Colonic mucosa (tissue), 4 donors: ENCODE measurements at regions not wholly inside any gene's neighbourhood (a gene's known extent, or its start where the extent isn't known, plus 50 kb on each side); places are given as distances from the start of the nearest gene placed in this dataset.

Experiments
- DNase-seq: peaks from one replicate; pipeline ENCODE4 v3.0.0-alpha.2; 2020
- H3K27ac ChIP-seq: fragments of 200-600 bp; one replicate; pipeline ENCODE4 v1.8.0; 2021
- H3K27me3 ChIP-seq: fragments of 200-600 bp; one replicate; pipeline ENCODE4 v1.8.0; 2021
- H3K36me3 ChIP-seq: fragments of 200-600 bp; one replicate; pipeline ENCODE4 v1.8.0; 2021
- H3K4me1 ChIP-seq: fragments of 200-600 bp; one replicate; pipeline ENCODE4 v1.8.0; 2021; ENCODE audit warnings: mild to moderate bottlenecking
- H3K4me3 ChIP-seq: fragments of 200-600 bp; one replicate; pipeline ENCODE4 v1.8.0; 2021
- H3K9ac ChIP-seq, 2 donors: one replicate each; pipeline ENCODE4 v1.7.0; 2013; ENCODE audit warnings: control low read depth in 2 of 2, low read depth in 2 of 2, low read length in 2 of 2
- H3K9me3 ChIP-seq: fragments of 200-600 bp; one replicate; pipeline ENCODE4 v1.8.0; 2021
- CTCF ChIP-seq: fragments of 200-600 bp; IDR thresholded peaks from one replicate; pipeline ENCODE4 v1.8.0; 2022; ENCODE audit warnings: antibody characterized with exemption, mild to moderate bottlenecking
- intact Hi-C: fragments of 100-400 bp; cut with DNase I; formaldehyde crosslinking; loops from one replicate; pipeline ENCODE4 v1.14.1; 2022
- donor health status: healthy.
- donor health status: DM: no; HTN: no; CAD: no.
- donor health status: DM: no; HTN: no; CAD: no.

DNA sequence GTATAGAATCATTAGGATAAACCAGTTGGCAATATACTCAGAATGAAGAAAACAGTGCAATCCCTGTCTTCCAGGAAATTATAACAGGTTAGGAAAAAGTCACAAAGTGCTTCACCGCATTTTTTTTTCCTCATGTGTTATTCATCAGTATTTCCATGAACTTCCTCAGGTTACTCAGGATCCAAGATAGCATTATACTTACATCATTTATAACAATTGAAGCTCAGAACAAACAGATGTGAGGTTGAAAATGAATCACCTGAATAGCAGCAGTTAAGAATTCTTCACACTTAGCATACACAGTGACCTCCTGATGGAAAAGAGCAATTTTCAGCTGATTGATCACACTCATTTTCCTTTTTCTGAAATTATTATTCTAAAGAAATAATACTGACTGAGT, 1040.7 kb upstream of the B3GALT2 start:
- no peak for TF ChIP-seq CTCF
- no peak overlapping the region for H3K4me3 ChIP-seq
- no peaks in the 10 kb centered on the region for H3K36me3 ChIP-seq
- no peak for DNase-seq
- no peaks in the 10 kb centered on the region for H3K9me3 ChIP-seq
- H3K27ac ChIP-seq: no peak overlapping the region
- H3K27me3 ChIP-seq: no peaks in the 10 kb centered on the region
- no peaks in the 10 kb centered on the region for H3K4me1 ChIP-seq
- intact Hi-C loops: no loop called here
- H3K9ac ChIP-seq: no peak overlapping the region

DNA sequence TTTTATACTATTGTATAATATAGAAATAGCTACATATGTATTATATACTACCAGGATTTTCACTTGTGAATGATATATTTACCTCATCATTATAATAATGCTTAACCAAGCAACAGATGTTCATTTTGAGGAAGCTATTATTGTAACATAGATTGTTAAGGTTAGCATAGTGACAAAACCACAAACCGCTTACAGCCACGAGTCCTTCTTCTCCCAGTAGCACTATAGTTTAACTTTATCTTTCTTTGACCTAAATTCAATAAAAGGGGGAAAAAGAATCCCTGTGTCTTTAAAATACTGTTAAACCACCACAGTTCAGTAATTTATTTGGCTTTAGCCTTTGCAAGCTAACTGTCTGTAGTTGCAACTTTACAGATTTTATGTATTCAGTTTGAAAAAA, 1039.4 kb upstream of the B3GALT2 start:
- no peaks in the 10 kb centered on the region for H3K4me1 ChIP-seq
- no peak overlapping the region for H3K9ac ChIP-seq
- H3K9me3 ChIP-seq: no peaks in the 10 kb centered on the region
- no peak overlapping the region for H3K4me3 ChIP-seq
- H3K36me3 ChIP-seq: no peaks in the 10 kb centered on the region
- intact Hi-C loops: no loop called here
- DNase-seq: no peak
- H3K27me3 ChIP-seq: no peaks in the 10 kb centered on the region
- no peak for TF ChIP-seq CTCF
- H3K27ac ChIP-seq: no peak overlapping the region

DNA sequence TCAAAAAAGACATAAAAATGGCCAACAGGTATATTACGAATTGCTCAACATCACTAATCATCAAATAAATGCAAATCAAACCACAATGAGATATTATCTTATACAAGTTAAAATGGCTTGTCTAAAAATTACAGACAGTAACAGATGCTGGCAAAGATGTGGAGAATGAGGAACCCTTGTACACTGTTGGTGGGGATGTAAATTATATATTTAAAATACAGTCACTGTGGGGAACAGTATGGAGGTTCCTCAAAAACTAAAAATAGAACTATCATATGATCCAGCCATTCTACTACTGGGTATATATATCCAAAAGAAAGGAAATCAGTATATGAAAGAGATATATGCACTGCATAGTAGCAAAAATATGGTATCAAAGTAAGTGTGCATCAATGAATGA, 1037.2 kb upstream of the B3GALT2 start:
- Histone ChIP-seq H3K9ac (no peak overlapping the region), H3K36me3 (no peaks in the 10 kb centered on the region), H3K4me3 (no peak overlapping the region), H3K27ac (no peak overlapping the region), H3K4me1 (no peaks in the 10 kb centered on the region), H3K27me3 (no peaks in the 10 kb centered on the region), H3K9me3 (no peaks in the 10 kb centered on the region)
- TF ChIP-seq CTCF: no peak
- intact Hi-C loops: no loop called here
- no peak for DNase-seq

DNA sequence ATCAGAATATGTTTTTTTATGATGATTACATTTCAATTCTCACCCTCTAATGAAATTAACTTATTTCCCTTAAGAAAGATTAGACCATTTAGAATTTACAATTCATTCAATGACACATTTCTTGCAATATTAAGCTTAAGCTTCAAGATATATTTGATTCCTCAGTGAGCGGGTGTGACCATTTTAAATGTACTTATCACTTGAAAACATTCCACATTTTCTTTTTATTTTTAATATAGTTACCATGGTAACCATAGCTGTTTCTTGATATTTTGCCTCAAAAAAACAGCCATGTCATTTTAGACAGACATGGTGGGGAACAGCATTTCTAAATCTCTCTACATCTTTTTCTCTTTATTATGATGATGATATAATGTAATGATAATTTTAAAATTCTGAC, 1029.0 kb upstream of the B3GALT2 start:
- Histone ChIP-seq H3K27ac (no peak overlapping the region), H3K36me3 (no peaks in the 10 kb centered on the region), H3K4me1 (no peaks in the 10 kb centered on the region), H3K9me3 (no peaks in the 10 kb centered on the region), H3K27me3 (no peaks in the 10 kb centered on the region), H3K9ac (no peak overlapping the region), H3K4me3 (no peak overlapping the region)
- no peak for TF ChIP-seq CTCF
- intact Hi-C loops: no loop called here
- no peak for DNase-seq

DNA sequence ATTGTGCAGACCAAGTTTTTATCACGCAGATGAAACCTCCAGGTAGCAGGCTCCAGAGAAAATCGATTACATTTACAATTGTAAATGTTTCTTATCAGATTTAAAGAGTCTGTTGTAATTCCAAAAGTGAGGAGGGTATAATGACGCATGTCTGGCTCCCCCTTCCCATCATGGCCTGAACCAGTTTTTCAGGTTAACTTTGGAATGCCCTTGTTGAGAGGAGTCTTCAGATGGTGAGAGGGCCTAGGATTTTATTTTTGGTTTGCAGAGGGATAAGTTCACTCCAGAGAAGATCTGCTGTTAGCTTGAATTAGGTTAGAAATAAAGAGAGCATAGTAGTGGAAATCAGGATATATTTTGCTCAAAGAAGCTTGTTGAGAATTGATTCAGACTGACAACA, 1028.3 kb upstream of the B3GALT2 start:
- Histone ChIP-seq H3K36me3 (no peaks in the 10 kb centered on the region), H3K4me3 (no peak overlapping the region), H3K9me3 (no peaks in the 10 kb centered on the region), H3K27ac (no peak overlapping the region), H3K4me1 (no peaks in the 10 kb centered on the region), H3K9ac (no peak overlapping the region), H3K27me3 (no peaks in the 10 kb centered on the region)
- DNase-seq: no peak
- intact Hi-C loops: no loop called here
- TF ChIP-seq CTCF: no peak

- no peaks in the 10 kb centered on the region for H3K36me3 ChIP-seq
- H3K4me3 ChIP-seq: no peak overlapping the region
- no peak overlapping the region for H3K27ac ChIP-seq
- H3K9me3 ChIP-seq: no peaks in the 10 kb centered on the region
- no peak for TF ChIP-seq CTCF
- H3K4me1 ChIP-seq: no peaks in the 10 kb centered on the region
- no peak for DNase-seq
- intact Hi-C loops: no loop called here
- H3K9ac ChIP-seq: no peak overlapping the region
- no peaks in the 10 kb centered on the region for H3K27me3 ChIP-seq
Measured at GRCh38 chr1:194209920-194210319, 1023.5 kb upstream of the B3GALT2 start.
